GM19372 (cell line): ENCODE measurements at regions not wholly inside any gene's neighbourhood (a gene's known extent, or its start where the extent isn't known, plus 50 kb on each side); places are given as distances from the start of the nearest gene placed in this dataset.

Experiments
- ATAC-seq: cut with Tn5 transposase; IDR thresholded peaks from one replicate; pipeline ENCODE4 v1.9.1; 2021; ENCODE audit warnings: mild to moderate bottlenecking, low read depth, moderate library complexity; ENCODE audit not compliant: unreplicated experiment

DNA sequence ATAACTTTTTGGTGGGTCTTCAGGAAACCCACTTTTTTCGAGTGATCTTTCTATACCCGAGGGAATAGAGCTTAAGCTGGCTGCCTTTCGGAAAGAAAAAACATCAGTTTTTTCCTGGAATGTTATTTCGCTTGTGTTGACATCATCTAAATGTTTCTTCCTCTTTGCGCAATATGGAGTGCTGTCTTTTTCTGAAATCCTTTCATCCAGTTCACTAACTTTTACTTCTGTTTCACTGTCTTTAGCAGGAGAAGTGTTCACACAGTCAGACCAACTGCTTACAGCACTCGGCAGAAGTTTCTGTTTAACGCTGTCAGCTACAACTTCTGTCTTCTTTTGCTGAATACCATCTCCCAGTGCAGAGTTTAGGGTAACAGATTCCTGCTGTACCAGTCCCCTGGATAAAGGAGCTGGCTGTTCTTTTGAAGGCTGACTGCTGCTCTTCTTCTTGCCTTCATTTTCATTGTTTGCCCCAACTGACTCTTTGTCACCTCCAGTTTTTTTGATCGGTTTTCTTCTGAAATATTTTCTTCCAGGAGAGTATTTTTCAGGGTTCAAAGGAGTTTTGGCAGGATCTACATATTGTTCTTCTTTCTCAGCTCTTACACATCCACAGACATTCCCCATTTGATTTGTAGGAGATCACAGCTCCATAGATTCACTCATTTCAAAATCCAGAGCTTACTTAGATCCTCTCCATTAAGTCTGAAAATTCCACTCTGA lies 50.0 kb upstream of the DST start:
- ATAC-seq = no peak
